ENCODE measurements at regions not wholly inside any gene's neighbourhood (a gene's known extent, or its start where the extent isn't known, plus 50 kb on each side); places are given as distances from the start of the nearest gene placed in this dataset.

- TF ChIP-seq REST (IDR thresholded peaks at IDR 0.05; ENCODE audit: insufficient read depth in 1 of 2, low read depth in 2 of 2, low read length in 2 of 2): no peak
- TF ChIP-seq SIN3A (IDR thresholded peaks at IDR 0.05; ENCODE audit: borderline replicate concordance, insufficient read depth, low read length): no peak
- no peak for TF ChIP-seq POLR2AphosphoS5 (IDR thresholded peaks at IDR 0.05; ENCODE audit: low read depth, low read length)
- no peak for TF ChIP-seq FOXP2 (optimal IDR thresholded peaks at IDR 0.05; ENCODE audit: borderline replicate concordance, extremely low read depth, extremely low read length, insufficient read depth)
- no peak for TF ChIP-seq TAF1 (IDR thresholded peaks at IDR 0.05; ENCODE audit: borderline replicate concordance, insufficient read depth, low read length)
Observed at GRCh38 chr1:83112248-83112885, 886.6 kb downstream of the TTLL7 start.

- no peak for TF ChIP-seq POLR2AphosphoS5 (IDR thresholded peaks at IDR 0.05; ENCODE audit: low read depth, low read length)
- TF ChIP-seq SIN3A (IDR thresholded peaks at IDR 0.05; ENCODE audit: borderline replicate concordance, insufficient read depth, low read length): no peak
- TF ChIP-seq REST (IDR thresholded peaks at IDR 0.05; ENCODE audit: insufficient read depth in 1 of 2, low read depth in 2 of 2, low read length in 2 of 2): no peak
- no peak for TF ChIP-seq FOXP2 (optimal IDR thresholded peaks at IDR 0.05; ENCODE audit: borderline replicate concordance, extremely low read depth, extremely low read length, insufficient read depth)
- TF ChIP-seq TAF1 (IDR thresholded peaks at IDR 0.05; ENCODE audit: borderline replicate concordance, insufficient read depth, low read length): no peak
Observed at GRCh38 chr1:83110156-83110555, 888.8 kb downstream of the TTLL7 start.

GRCh38 chr1:83109692-83110091 lies 889.2 kb downstream of the TTLL7 start:
- TF ChIP-seq SIN3A (IDR thresholded peaks at IDR 0.05; ENCODE audit: borderline replicate concordance, insufficient read depth, low read length) (no peak), POLR2AphosphoS5 (IDR thresholded peaks at IDR 0.05; ENCODE audit: low read depth, low read length) (no peak), FOXP2 (optimal IDR thresholded peaks at IDR 0.05; ENCODE audit: borderline replicate concordance, extremely low read depth, extremely low read length, insufficient read depth) (no peak), TAF1 (IDR thresholded peaks at IDR 0.05; ENCODE audit: borderline replicate concordance, insufficient read depth, low read length) (no peak), REST (IDR thresholded peaks at IDR 0.05; ENCODE audit: insufficient read depth in 1 of 2, low read depth in 2 of 2, low read length in 2 of 2) (no peak)

- TF ChIP-seq TAF1 (IDR thresholded peaks at IDR 0.05; ENCODE audit: borderline replicate concordance, insufficient read depth, low read length): no peak
- no peak for TF ChIP-seq SIN3A (IDR thresholded peaks at IDR 0.05; ENCODE audit: borderline replicate concordance, insufficient read depth, low read length)
- TF ChIP-seq REST (IDR thresholded peaks at IDR 0.05; ENCODE audit: insufficient read depth in 1 of 2, low read depth in 2 of 2, low read length in 2 of 2): no peak
- no peak for TF ChIP-seq POLR2AphosphoS5 (IDR thresholded peaks at IDR 0.05; ENCODE audit: low read depth, low read length)
- TF ChIP-seq FOXP2 (optimal IDR thresholded peaks at IDR 0.05; ENCODE audit: borderline replicate concordance, extremely low read depth, extremely low read length, insufficient read depth): no peak
Observed at GRCh38 chr1:83104558-83104957, 894.4 kb downstream of the TTLL7 start.
